HuH-7.5 (cell line): ENCODE measurements at regions not wholly inside any gene's neighbourhood (a gene's known extent, or its start where the extent isn't known, plus 50 kb on each side); places are given as distances from the start of the nearest gene placed in this dataset.
"Not testable (repeated sequence)": the region's sequence is repeated elsewhere in the genome, so short reads cannot be mapped to it uniquely, and the experiment has no call there.

Experiments
- DNase-seq: peaks from one replicate; pipeline ENCODE4 v3.0.0; 2011; ENCODE audit warnings: low spot score

GRCh38 chr5:30596495-30597064 lies 596.9 kb upstream of the CDH6 start:
- no peak for DNase-seq

GRCh38 chr5:30594331-30594730 lies 599.2 kb upstream of the CDH6 start:
- DNase-seq = no peak

GRCh38 chr5:30592833-30593232 lies 600.7 kb upstream of the CDH6 start:
- no peak for DNase-seq

- DNase-seq = no peak
These were observed 612.1 kb upstream of the CDH6 start for GRCh38 chr5:30581198-30581935.

- no peak for DNase-seq
These were observed 618.7 kb upstream of the CDH6 start for GRCh38 chr5:30574761-30575160.

- no peak for DNase-seq
These were observed 621.2 kb upstream of the CDH6 start for GRCh38 chr5:30572279-30572678.

GRCh38 chr5:30561771-30562170 lies 631.7 kb upstream of the CDH6 start:
- no peak for DNase-seq

GRCh38 chr5:30551618-30552017 lies 641.9 kb upstream of the CDH6 start:
- no peak for DNase-seq

GRCh38 chr5:30548580-30549305 lies 644.7 kb upstream of the CDH6 start:
- DNase-seq = no peak

- no peak for DNase-seq
These were observed 653.3 kb upstream of the CDH6 start for GRCh38 chr5:30540150-30540549.

GRCh38 chr5:30539004-30539634 lies 654.4 kb upstream of the CDH6 start:
- no peak for DNase-seq

- DNase-seq = no peak
These were observed 668.1 kb upstream of the CDH6 start for GRCh38 chr5:30525353-30525752.

GRCh38 chr5:30524428-30524827 lies 669.1 kb upstream of the CDH6 start:
- DNase-seq = no peak

- no peak for DNase-seq
These were observed 670.4 kb upstream of the CDH6 start for GRCh38 chr5:30523061-30523460.

- DNase-seq = no peak
These were observed 688.2 kb upstream of the CDH6 start for GRCh38 chr5:30505014-30505886.

GRCh38 chr5:30502277-30502676 lies 691.2 kb upstream of the CDH6 start:
- no peak for DNase-seq

- DNase-seq = no peak
These were observed 692.4 kb upstream of the CDH6 start for GRCh38 chr5:30501065-30501464.

- no peak for DNase-seq
These were observed 693.0 kb upstream of the CDH6 start for GRCh38 chr5:30500513-30500912.

GRCh38 chr5:30499402-30499801 lies 694.1 kb upstream of the CDH6 start:
- DNase-seq = no peak

- DNase-seq = no peak
These were observed 694.5 kb upstream of the CDH6 start for GRCh38 chr5:30498972-30499371.

GRCh38 chr5:30498509-30498908 lies 695.0 kb upstream of the CDH6 start:
- DNase-seq = not testable (repeated sequence)

- not testable (repeated sequence) for DNase-seq
These were observed 699.4 kb upstream of the CDH6 start for GRCh38 chr5:30494113-30494512.
